ENCODE measurements at regions not wholly inside any gene's neighbourhood (a gene's known extent, or its start where the extent isn't known, plus 50 kb on each side); places are given as distances from the start of the nearest gene placed in this dataset.

DNA sequence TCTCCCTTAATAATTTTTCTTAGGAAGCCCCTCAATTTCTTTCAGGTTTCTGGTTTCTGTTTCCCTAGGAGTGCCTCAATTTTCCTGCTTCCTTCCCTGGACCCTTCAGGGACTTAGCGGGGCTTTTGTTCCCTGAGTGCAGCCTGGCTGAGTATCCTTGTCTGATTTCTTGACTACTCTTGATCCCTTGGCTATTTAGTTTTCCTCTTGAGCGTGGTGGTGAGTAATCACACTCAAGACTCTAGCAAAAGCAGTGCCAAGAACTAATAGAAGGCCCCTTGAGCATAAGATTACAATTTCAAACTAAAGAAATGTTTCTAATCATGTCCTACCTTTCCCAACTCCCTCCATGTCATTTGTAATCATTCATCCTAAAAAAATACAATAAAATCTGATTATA, 94.3 kb upstream of the C3orf80 start:
- no peak for TF ChIP-seq YY1 (IDR thresholded peaks at IDR 0.05; ENCODE audit: insufficient read depth, insufficient read length)
- no peak for TF ChIP-seq ZNF274 (IDR thresholded peaks at IDR 0.05; ENCODE audit: low read depth, low read length)
- TF ChIP-seq SUZ12 (IDR thresholded peaks at IDR 0.05; ENCODE audit: extremely low read depth, insufficient read depth, insufficient read length), result no peak

Data from NT2/D1 (cell line).